H9 (cell line): ENCODE measurements at regions not wholly inside any gene's neighbourhood (a gene's known extent, or its start where the extent isn't known, plus 50 kb on each side); places are given as distances from the start of the nearest gene placed in this dataset.

ENCODE experiments used
- DNase-seq: peaks from one replicate; pipeline ENCODE4 v3.0.0-alpha.2; 2017
- H2AFZ ChIP-seq: one replicate; pipeline ENCODE4 v1.6.1; 2013; ENCODE audit warnings: mild to moderate bottlenecking, low read length, control low read depth, moderate library complexity
- H2AK5ac ChIP-seq: 2 replicates; pipeline ENCODE4 v1.6.1; 2013; ENCODE audit warnings: low read length, control low read depth, mixed read lengths; ENCODE audit not compliant: insufficient read length
- H2BK120ac ChIP-seq: one replicate; pipeline ENCODE4 v1.6.1; 2013; ENCODE audit warnings: low read depth, mild to moderate bottlenecking, low read length, control low read depth, inconsistent platforms; ENCODE audit not compliant: poor library complexity, severe bottlenecking
- H2BK12ac ChIP-seq: 2 replicates; pipeline ENCODE4 v1.6.1; 2013; ENCODE audit warnings: low read length, control low read depth, mixed read lengths, low read depth; ENCODE audit not compliant: insufficient read length
- H2BK15ac ChIP-seq: 2 replicates; pipeline ENCODE4 v1.6.1; 2013; ENCODE audit warnings: low read depth, low read length, control low read depth
- H2BK20ac ChIP-seq: one replicate; pipeline ENCODE4 v1.6.1; 2013; ENCODE audit warnings: low read depth, mild to moderate bottlenecking, low read length, control low read depth, inconsistent platforms; ENCODE audit not compliant: poor library complexity, severe bottlenecking
- H2BK5ac ChIP-seq: 2 replicates; pipeline ENCODE4 v1.6.1; 2013; ENCODE audit warnings: low read length, control low read depth, mixed read lengths; ENCODE audit not compliant: insufficient read length
- H3K14ac ChIP-seq: 2 replicates; pipeline ENCODE4 v1.6.1; 2013; ENCODE audit warnings: low read length, control low read depth; ENCODE audit not compliant: insufficient read depth
- H3K18ac ChIP-seq: 2 replicates; pipeline ENCODE4 v1.6.1; 2013; ENCODE audit warnings: low read depth, mild to moderate bottlenecking, mixed read lengths, low read length, control low read depth; ENCODE audit not compliant: insufficient read length
- H3K23ac ChIP-seq: 2 replicates; pipeline ENCODE4 v1.6.1; 2013; ENCODE audit warnings: low read length, control low read depth, mixed read lengths, low read depth; ENCODE audit not compliant: insufficient read length
- H3K23me2 ChIP-seq: 2 replicates; pipeline ENCODE4 v1.6.1; 2013; ENCODE audit warnings: low read depth, mild to moderate bottlenecking, mixed read lengths, low read length, control low read depth; ENCODE audit not compliant: insufficient read length, poor library complexity, severe bottlenecking
- H3K27ac ChIP-seq: 2 replicates; pipeline ENCODE4 v1.5.1; 2013; ENCODE audit warnings: low read length, control low read depth, mixed read lengths, low read depth; ENCODE audit not compliant: insufficient read length
- H3K27me3 ChIP-seq: 2 replicates; pipeline ENCODE4 v1.6.1; 2013; ENCODE audit warnings: low read length, control low read depth, inconsistent platforms; ENCODE audit not compliant: insufficient read depth
- H3K4ac ChIP-seq: 2 replicates; pipeline ENCODE4 v1.6.1; 2013; ENCODE audit warnings: low read depth, mild to moderate bottlenecking, control low read depth, inconsistent platforms, low read length, moderate library complexity
- H3K4me1 ChIP-seq: 2 replicates; pipeline ENCODE4 v1.6.1; 2013; ENCODE audit warnings: low read length, control low read depth, inconsistent platforms; ENCODE audit not compliant: insufficient read depth
- H3K4me2 ChIP-seq: 2 replicates; pipeline ENCODE4 v1.6.1; 2013; ENCODE audit warnings: low read length, control low read depth, mixed read lengths; ENCODE audit not compliant: insufficient read length, insufficient read depth
- H3K56ac ChIP-seq: 2 replicates; pipeline ENCODE4 v1.6.1; 2013; ENCODE audit warnings: low read depth, mild to moderate bottlenecking, mixed read lengths, low read length, control low read depth; ENCODE audit not compliant: insufficient read length
- H3K79me1 ChIP-seq: 2 replicates; pipeline ENCODE4 v1.6.1; 2013; ENCODE audit warnings: low read depth, mild to moderate bottlenecking, moderate library complexity, low read length, control low read depth, inconsistent platforms; ENCODE audit not compliant: insufficient read depth, poor library complexity, severe bottlenecking
- H3K79me2 ChIP-seq: 2 replicates; pipeline ENCODE4 v1.6.1; 2013; ENCODE audit warnings: low read length, control low read depth, inconsistent platforms; ENCODE audit not compliant: insufficient read depth
- H3K9ac ChIP-seq: 2 replicates; pipeline ENCODE4 v1.6.1; 2013; ENCODE audit warnings: low read length, control low read depth, mixed read lengths; ENCODE audit not compliant: insufficient read length; ENCODE audit errors: extremely low read depth
- H3K9me3 ChIP-seq: one replicate; pipeline ENCODE4 v1.6.1; 2013; ENCODE audit warnings: low read depth, low read length, inconsistent platforms; ENCODE audit not compliant: control insufficient read depth
- H3T11ph ChIP-seq: one replicate; pipeline ENCODE4 v1.6.1; 2013; ENCODE audit warnings: mild to moderate bottlenecking, low read length, control low read depth, inconsistent platforms
- H4K20me1 ChIP-seq: one replicate; pipeline ENCODE4 v1.6.1; 2013; ENCODE audit not compliant: control insufficient read depth, insufficient read length, insufficient read depth
- H4K5ac ChIP-seq: 2 replicates; pipeline ENCODE4 v1.6.1; 2013; ENCODE audit warnings: low read depth, mild to moderate bottlenecking, mixed read lengths, low read length, control low read depth; ENCODE audit not compliant: insufficient read length
- H4K8ac ChIP-seq: replicated peaks from 2 replicates; pipeline ENCODE4 v1.6.1; 2013; ENCODE audit warnings: low read length, control low read depth, mixed read lengths, low read depth; ENCODE audit not compliant: insufficient read length
- H4K91ac ChIP-seq: 2 replicates; pipeline ENCODE4 v1.6.1; 2013; ENCODE audit warnings: low read depth, mild to moderate bottlenecking, moderate library complexity, mixed read lengths, low read length, control low read depth; ENCODE audit not compliant: insufficient read length
- H3K27ac Mint-ChIP-seq, 3 experiments: 2 replicates in 2 of 3; 3 replicates in 1 of 3; pipeline ENCODE4 v1.8.0; 2020 to 2021; ENCODE audit warnings: mixed read lengths in 3 of 3, mild to moderate bottlenecking in 1 of 3, moderate library complexity in 1 of 3
- H3K27me3 Mint-ChIP-seq: 2 replicates; pipeline ENCODE4 v1.8.0; 2021; ENCODE audit warnings: low read depth, mild to moderate bottlenecking, moderate library complexity, mixed read lengths
- H3K36me3 Mint-ChIP-seq, 3 experiments: 2 replicates in 2 of 3; 3 replicates in 1 of 3; pipeline ENCODE4 v1.8.0; 2020 to 2021; ENCODE audit warnings: low read depth in 3 of 3, mixed read lengths in 3 of 3; ENCODE audit not compliant: insufficient read depth in 1 of 3
- H3K4me1 Mint-ChIP-seq, 2 experiments: 2 replicates each; pipeline ENCODE4 v1.8.0; 2020; ENCODE audit warnings: mixed read lengths in 2 of 2
- H3K4me3 Mint-ChIP-seq, 2 experiments: 2 replicates in 1 of 2; 3 replicates in 1 of 2; pipeline ENCODE4 v1.8.0; 2020 to 2021; ENCODE audit warnings: mild to moderate bottlenecking in 2 of 2, mixed read lengths in 2 of 2, moderate library complexity in 1 of 2
- H3K9me3 Mint-ChIP-seq, 2 experiments: 2 replicates in 1 of 2; 3 replicates in 1 of 2; pipeline ENCODE4 v1.8.0; 2020; ENCODE audit warnings: mild to moderate bottlenecking in 2 of 2, mixed read lengths in 2 of 2, moderate library complexity in 1 of 2
- CTCF ChIP-seq: fragments of 200-600 bp; sonication (generic); conservative IDR thresholded peaks from 3 replicates; pipeline ENCODE4 v1.8.0; 2021; ENCODE audit warnings: antibody characterized with exemption, mild to moderate bottlenecking
- WGBS: extraction: QIAGEN DNeasy Blood & Tissue Kit; methylation state at CpG from one replicate; pipeline ENCODE4 v1.1.7; 2013; ENCODE audit warnings: missing lambda C conversion rate, low lambda C conversion rate, mixed read lengths; ENCODE audit not compliant: insufficient read length; ENCODE audit errors: extremely low coverage; 5-methylcytosine and 5-hydroxymethylcytosine counted together

- Mint-ChIP-seq H3K27ac (no peak overlapping the region), H3K9me3 (peaks cover 3 to 4% of the 10 kb centered on the region in 2 experiments; a peak in 3 of 5 replicates), H3K36me3 (peaks cover 0 to 3% (median 3%) of the 10 kb centered on the region in 3 experiments; a peak in 3 of 7 replicates), H3K4me1 (peaks cover 8 to 9% of the 10 kb centered on the region in 2 experiments), H3K4me3 (no peak overlapping the region), H3K27me3 (no peaks in the 10 kb centered on the region; the same call in 1 of the 2 replicates)
- H4K8ac ChIP-seq: no peak overlapping the region
- no peaks in the 10 kb centered on the region for H3K4me1 ChIP-seq
- no peaks in the 10 kb centered on the region for H3K79me2 ChIP-seq
- no peaks in the 10 kb centered on the region for H3K9me3 ChIP-seq
- H3K18ac ChIP-seq: no peak overlapping the region
- no peaks in the 10 kb centered on the region for H3K23me2 ChIP-seq
- no peak overlapping the region for H3K4ac ChIP-seq
- no peak overlapping the region for H3K4me2 ChIP-seq
- no peak overlapping the region for H3K9ac ChIP-seq
- H3K56ac ChIP-seq: no peak overlapping the region
- no peak overlapping the region for H3T11ph ChIP-seq
- H2BK120ac ChIP-seq: no peak overlapping the region
- no peak overlapping the region for H2AK5ac ChIP-seq
- no peak overlapping the region for H2BK20ac ChIP-seq
- no peak overlapping the region for H2AFZ ChIP-seq
- H3K23ac ChIP-seq: no peak overlapping the region
- H4K91ac ChIP-seq: no peak overlapping the region
- H3K79me1 ChIP-seq: no peaks in the 10 kb centered on the region
- H2BK12ac ChIP-seq: no peak overlapping the region
- WGBS: no CpG with 5 or more reads among the region's 1 CpG
- no peak overlapping the region for H2BK15ac ChIP-seq
- H2BK5ac ChIP-seq: no peak overlapping the region
- TF ChIP-seq CTCF: no peak
- no peak overlapping the region for H4K5ac ChIP-seq
- DNase-seq: no peak
- H3K27me3 ChIP-seq: no peaks in the 10 kb centered on the region
- no peaks in the 10 kb centered on the region for H4K20me1 ChIP-seq
- H3K27ac ChIP-seq: no peak overlapping the region
- no peak overlapping the region for H3K14ac ChIP-seq
These were observed 486.5 kb upstream of the HTR2C start for GRCh38 chrX:114097427-114097826.
